ENCODE measurements at regions not wholly inside any gene's neighbourhood (a gene's known extent, or its start where the extent isn't known, plus 50 kb on each side); places are given as distances from the start of the nearest gene placed in this dataset.

- DNase-seq = no peak
- TF ChIP-seq EZH2 (IDR thresholded peaks at IDR 0.05; ENCODE audit: borderline replicate concordance, low read depth, low read length, severe bottlenecking) = no peak
- no peak for TF ChIP-seq CTCF (IDR thresholded peaks at IDR 0.05; ENCODE audit: borderline replicate concordance, extremely low read depth, low read length, poor library complexity, severe bottlenecking)
- H3K4me2 ChIP-seq (ENCODE audit: insufficient read depth, low read length) = no peak overlapping the region
Measured at GRCh38 chr7:152588350-152588749, 87.6 kb downstream of the XRCC2 start.

GRCh38 chr7:152587366-152587765 lies 88.6 kb downstream of the XRCC2 start:
- Histone ChIP-seq H3K79me2 (ENCODE audit: insufficient read depth, low read length) (no peaks in the 10 kb centered on the region), H3K9me3 (ENCODE audit: insufficient read depth, low read length, severe bottlenecking) (no peaks in the 10 kb centered on the region), H3K4me2 (ENCODE audit: insufficient read depth, low read length) (no peak overlapping the region), H3K27me3 (ENCODE audit: insufficient read depth, low read length, poor library complexity) (no peaks in the 10 kb centered on the region), H3K4me1 (ENCODE audit: insufficient read depth, low read length) (no peaks in the 10 kb centered on the region), H2AFZ (ENCODE audit: low read depth, low read length) (no peak overlapping the region), H3K27ac (ENCODE audit: low read length) (no peak overlapping the region), H3K4me3 (ENCODE audit: low read depth in 1 of 2, low read length in 2 of 2) (no peak overlapping the region), H3K9ac (ENCODE audit: low read depth, low read length) (no peak overlapping the region), H4K20me1 (ENCODE audit: insufficient read depth, low read length) (no peaks in the 10 kb centered on the region), H3K36me3 (ENCODE audit: insufficient read depth, low read length) (no peaks in the 10 kb centered on the region)
- TF ChIP-seq EZH2 (IDR thresholded peaks at IDR 0.05; ENCODE audit: borderline replicate concordance, low read depth, low read length, severe bottlenecking) = no peak
- no peak for TF ChIP-seq CTCF (IDR thresholded peaks at IDR 0.05; ENCODE audit: borderline replicate concordance, extremely low read depth, low read length, poor library complexity, severe bottlenecking)
- ATAC-seq (ENCODE audit: insufficient read depth, low read depth) (no peak), DNase-seq (no peak)

More at GRCh38 chr7:152588350-152588749, 87.6 kb downstream of the XRCC2 start:
- Histone ChIP-seq H3K4me3 (ENCODE audit: low read depth in 1 of 2, low read length in 2 of 2) (no peak overlapping the region), H3K9ac (ENCODE audit: low read depth, low read length) (no peak overlapping the region), H4K20me1 (ENCODE audit: insufficient read depth, low read length) (no peaks in the 10 kb centered on the region), H3K9me3 (ENCODE audit: insufficient read depth, low read length, severe bottlenecking) (no peaks in the 10 kb centered on the region), H3K27me3 (ENCODE audit: insufficient read depth, low read length, poor library complexity) (no peaks in the 10 kb centered on the region), H3K4me1 (ENCODE audit: insufficient read depth, low read length) (no peaks in the 10 kb centered on the region), H3K36me3 (ENCODE audit: insufficient read depth, low read length) (no peaks in the 10 kb centered on the region), H3K27ac (ENCODE audit: low read length) (no peak overlapping the region), H2AFZ (ENCODE audit: low read depth, low read length) (no peak overlapping the region), H3K79me2 (ENCODE audit: insufficient read depth, low read length) (no peaks in the 10 kb centered on the region)
- ATAC-seq (ENCODE audit: insufficient read depth, low read depth) = no peak

GRCh38 chr7:152583006-152583405 lies 92.9 kb downstream of the XRCC2 start:
- H2AFZ ChIP-seq (ENCODE audit: low read depth, low read length) = no peak overlapping the region
- H3K27ac ChIP-seq (ENCODE audit: low read length) = no peak overlapping the region
- TF ChIP-seq CTCF (IDR thresholded peaks at IDR 0.05; ENCODE audit: borderline replicate concordance, extremely low read depth, low read length, poor library complexity, severe bottlenecking) (no peak), EZH2 (IDR thresholded peaks at IDR 0.05; ENCODE audit: borderline replicate concordance, low read depth, low read length, severe bottlenecking) (no peak)

GRCh38 chr7:152579070-152579469 lies 96.9 kb downstream of the XRCC2 start:
- Histone ChIP-seq H3K4me2 (ENCODE audit: insufficient read depth, low read length) (no peak overlapping the region), H3K79me2 (ENCODE audit: insufficient read depth, low read length) (no peaks in the 10 kb centered on the region), H3K27ac (ENCODE audit: low read length) (no peak overlapping the region), H3K36me3 (ENCODE audit: insufficient read depth, low read length) (no peaks in the 10 kb centered on the region), H4K20me1 (ENCODE audit: insufficient read depth, low read length) (no peaks in the 10 kb centered on the region), H3K9ac (ENCODE audit: low read depth, low read length) (no peak overlapping the region), H2AFZ (ENCODE audit: low read depth, low read length) (no peak overlapping the region), H3K4me1 (ENCODE audit: insufficient read depth, low read length) (no peaks in the 10 kb centered on the region), H3K9me3 (ENCODE audit: insufficient read depth, low read length, severe bottlenecking) (peaks cover 4% of the 10 kb centered on the region), H3K27me3 (ENCODE audit: insufficient read depth, low read length, poor library complexity) (no peaks in the 10 kb centered on the region), H3K4me3 (ENCODE audit: low read depth in 1 of 2, low read length in 2 of 2) (no peak overlapping the region)
- ATAC-seq (ENCODE audit: insufficient read depth, low read depth) (no peak), DNase-seq (no peak)
- no peak for TF ChIP-seq EZH2 (IDR thresholded peaks at IDR 0.05; ENCODE audit: borderline replicate concordance, low read depth, low read length, severe bottlenecking)
- TF ChIP-seq CTCF (IDR thresholded peaks at IDR 0.05; ENCODE audit: borderline replicate concordance, extremely low read depth, low read length, poor library complexity, severe bottlenecking) = no peak

More at GRCh38 chr7:152583006-152583405, 92.9 kb downstream of the XRCC2 start:
- ATAC-seq (ENCODE audit: insufficient read depth, low read depth) (no peak), DNase-seq (no peak)
- Histone ChIP-seq H3K9me3 (ENCODE audit: insufficient read depth, low read length, severe bottlenecking) (no peaks in the 10 kb centered on the region), H3K9ac (ENCODE audit: low read depth, low read length) (no peak overlapping the region), H4K20me1 (ENCODE audit: insufficient read depth, low read length) (no peaks in the 10 kb centered on the region), H3K79me2 (ENCODE audit: insufficient read depth, low read length) (no peaks in the 10 kb centered on the region), H3K4me2 (ENCODE audit: insufficient read depth, low read length) (no peak overlapping the region), H3K4me3 (ENCODE audit: low read depth in 1 of 2, low read length in 2 of 2) (no peak overlapping the region), H3K27me3 (ENCODE audit: insufficient read depth, low read length, poor library complexity) (no peaks in the 10 kb centered on the region), H3K36me3 (ENCODE audit: insufficient read depth, low read length) (no peaks in the 10 kb centered on the region), H3K4me1 (ENCODE audit: insufficient read depth, low read length) (no peaks in the 10 kb centered on the region)
